ENCODE measurements at regions not wholly inside any gene's neighbourhood (a gene's known extent, or its start where the extent isn't known, plus 50 kb on each side); places are given as distances from the start of the nearest gene placed in this dataset.

- Histone ChIP-seq H3K4me2 (ENCODE audit: low read length) (no peak overlapping the region), H3K27ac (ENCODE audit: low read length) (no peak overlapping the region), H2AFZ (ENCODE audit: low read depth, low read length) (no peak overlapping the region), H3K36me3 (ENCODE audit: insufficient read depth, low read length) (no peaks in the 10 kb centered on the region), H3K9me3 (ENCODE audit: low read length) (no peaks in the 10 kb centered on the region), H3K79me2 (replicated peaks; ENCODE audit: insufficient read depth, low read length) (no peaks in the 10 kb centered on the region), H4K20me1 (ENCODE audit: insufficient read depth) (no peaks in the 10 kb centered on the region), H3K27me3 (ENCODE audit: insufficient read depth, low read depth, low read length) (no peaks in the 10 kb centered on the region), H3K9ac (ENCODE audit: low read length) (no peak overlapping the region), H3K9me2 (ENCODE audit: insufficient read depth, low read length) (no peaks in the 10 kb centered on the region), H3F3A (ENCODE audit: insufficient read depth, low read length, poor library complexity, severe bottlenecking) (no peaks in the 10 kb centered on the region), H3K4me3 (ENCODE audit: low read length) (no peak overlapping the region)
- TF ChIP-seq RAD21 (conservative IDR thresholded peaks at IDR 0.05) (no peak), SMC3 (conservative IDR thresholded peaks at IDR 0.05; ENCODE audit: poor library complexity) (no peak)
Observed at GRCh38 chr1:234938135-234938534, 190.5 kb downstream of the TOMM20 start.

- Histone ChIP-seq H3K4me3 (ENCODE audit: low read length) (no peak overlapping the region), H3K36me3 (ENCODE audit: insufficient read depth, low read length) (no peaks in the 10 kb centered on the region), H3K9me3 (ENCODE audit: low read length) (no peaks in the 10 kb centered on the region), H3K27ac (ENCODE audit: low read length) (no peak overlapping the region), H3K9me2 (ENCODE audit: insufficient read depth, low read length) (no peaks in the 10 kb centered on the region), H2AFZ (ENCODE audit: low read depth, low read length) (no peak overlapping the region), H3K79me2 (replicated peaks; ENCODE audit: insufficient read depth, low read length) (no peaks in the 10 kb centered on the region), H4K20me1 (ENCODE audit: insufficient read depth) (no peaks in the 10 kb centered on the region), H3F3A (ENCODE audit: insufficient read depth, low read length, poor library complexity, severe bottlenecking) (no peaks in the 10 kb centered on the region), H3K27me3 (ENCODE audit: insufficient read depth, low read depth, low read length) (no peaks in the 10 kb centered on the region), H3K4me2 (ENCODE audit: low read length) (no peak overlapping the region), H3K9ac (ENCODE audit: low read length) (no peak overlapping the region)
- no peak for TF ChIP-seq EP300 (conservative IDR thresholded peaks at IDR 0.05; ENCODE audit: poor library complexity, severe bottlenecking)
- no peak for TF ChIP-seq MXI1 (conservative IDR thresholded peaks at IDR 0.05; ENCODE audit: poor library complexity, severe bottlenecking)
- no peak for TF ChIP-seq REST (IDR thresholded peaks at IDR 0.05; ENCODE audit: borderline replicate concordance)
- no peak for TF ChIP-seq SMC3 (conservative IDR thresholded peaks at IDR 0.05; ENCODE audit: poor library complexity)
- TF ChIP-seq EZH2 (IDR thresholded peaks at IDR 0.05; ENCODE audit: borderline replicate concordance, insufficient read depth, low read length, poor library complexity, severe bottlenecking) = no peak
- TF ChIP-seq POLR2AphosphoS5 (IDR thresholded peaks at IDR 0.05) = no peak
- TF ChIP-seq, protein P1, sequence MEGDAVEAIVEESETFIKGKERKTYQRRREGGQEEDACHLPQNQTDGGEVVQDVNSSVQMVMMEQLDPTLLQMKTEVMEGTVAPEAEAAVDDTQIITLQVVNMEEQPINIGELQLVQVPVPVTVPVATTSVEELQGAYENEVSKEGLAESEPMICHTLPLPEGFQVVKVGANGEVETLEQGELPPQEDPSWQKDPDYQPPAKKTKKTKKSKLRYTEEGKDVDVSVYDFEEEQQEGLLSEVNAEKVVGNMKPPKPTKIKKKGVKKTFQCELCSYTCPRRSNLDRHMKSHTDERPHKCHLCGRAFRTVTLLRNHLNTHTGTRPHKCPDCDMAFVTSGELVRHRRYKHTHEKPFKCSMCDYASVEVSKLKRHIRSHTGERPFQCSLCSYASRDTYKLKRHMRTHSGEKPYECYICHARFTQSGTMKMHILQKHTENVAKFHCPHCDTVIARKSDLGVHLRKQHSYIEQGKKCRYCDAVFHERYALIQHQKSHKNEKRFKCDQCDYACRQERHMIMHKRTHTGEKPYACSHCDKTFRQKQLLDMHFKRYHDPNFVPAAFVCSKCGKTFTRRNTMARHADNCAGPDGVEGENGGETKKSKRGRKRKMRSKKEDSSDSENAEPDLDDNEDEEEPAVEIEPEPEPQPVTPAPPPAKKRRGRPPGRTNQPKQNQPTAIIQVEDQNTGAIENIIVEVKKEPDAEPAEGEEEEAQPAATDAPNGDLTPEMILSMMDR (IDR thresholded peaks at IDR 0.05; ENCODE audit: poor library complexity, severe bottlenecking) = no peak
- TF ChIP-seq RAD21 (conservative IDR thresholded peaks at IDR 0.05) = no peak
- no peak for TF ChIP-seq TAF1 (IDR thresholded peaks at IDR 0.05; ENCODE audit: low read depth)
Observed at GRCh38 chr1:234936612-234937389, 191.8 kb downstream of the TOMM20 start.

All from neural cell (in vitro differentiated cells).